Brain microvascular endothelial cell (primary cell): ENCODE measurements at regions not wholly inside any gene's neighbourhood (a gene's known extent, or its start where the extent isn't known, plus 50 kb on each side); places are given as distances from the start of the nearest gene placed in this dataset.
A peak's percentile ranks its signal among the peaks of the same experiment; 100 is the strongest.

Experiments
- DNase-seq: peaks from one replicate; pipeline ENCODE4 v3.0.0-alpha.2; 2020
- H3K27ac ChIP-seq: fragments of 250-450 bp; sonication (Bioruptor Pico); 2 replicates; pipeline ENCODE4 v1.5.1; 2020; ENCODE audit warnings: mild to moderate bottlenecking, moderate library complexity
- H3K27me3 ChIP-seq: fragments of 250-450 bp; sonication (Bioruptor Pico); replicated peaks from 2 replicates; pipeline ENCODE4 v1.5.1; 2020; ENCODE audit warnings: mild to moderate bottlenecking
- H3K36me3 ChIP-seq: fragments of 250-450 bp; sonication (Bioruptor Pico); replicated peaks from 2 replicates; pipeline ENCODE4 v1.5.1; 2020; ENCODE audit warnings: mild to moderate bottlenecking
- H3K4me3 ChIP-seq: 2 replicates; pipeline ENCODE4 v1.5.1; 2011; ENCODE audit warnings: low read depth, mild to moderate bottlenecking, control low read depth, low read length, moderate library complexity
- CTCF ChIP-seq: IDR thresholded peaks from 2 replicates; pipeline ENCODE4 v1.5.1; 2011; ENCODE audit warnings: low read depth, mild to moderate bottlenecking, moderate library complexity, low read length, control low read depth, inconsistent platforms; ENCODE audit errors: missing control alignments
- in situ Hi-C: cut with HindIII; loops from 2 replicates; pipeline ENCODE4 v1.10.0; 2017; ENCODE audit warnings: low sequenced_read_pairs, low pct_ligation_motif_present

GRCh38 chr3:115363071-115363470, 216.0 kb upstream of the ZBTB20 start:
- Histone ChIP-seq H3K27me3 (no peaks in the 10 kb centered on the region), H3K4me3 (no peak overlapping the region), H3K27ac (no peak overlapping the region), H3K36me3 (no peaks in the 10 kb centered on the region)
- DNase-seq: no peak
- TF ChIP-seq CTCF: no peak
- in situ Hi-C loops: no loop called here

- Histone ChIP-seq H3K27me3 (no peaks in the 10 kb centered on the region), H3K36me3 (no peaks in the 10 kb centered on the region), H3K27ac (no peak overlapping the region), H3K4me3 (no peak overlapping the region)
- in situ Hi-C loops: no loop called here
- no peak for TF ChIP-seq CTCF
- no peak for DNase-seq
Measured at GRCh38 chr3:115369021-115369420, 221.9 kb upstream of the ZBTB20 start.

GRCh38 chr3:115375362-115375761, 228.3 kb upstream of the ZBTB20 start:
- in situ Hi-C loops: no loop called here
- DNase-seq: no peak
- H3K4me3 ChIP-seq: no peak overlapping the region
- no peak for TF ChIP-seq CTCF
- H3K27ac ChIP-seq: no peak overlapping the region
- H3K36me3 ChIP-seq: no peaks in the 10 kb centered on the region
- no peaks in the 10 kb centered on the region for H3K27me3 ChIP-seq

- Histone ChIP-seq H3K27me3 (no peaks in the 10 kb centered on the region), H3K36me3 (no peaks in the 10 kb centered on the region), H3K27ac (peak overlapping the region; percentile 64), H3K4me3 (no peak overlapping the region)
- in situ Hi-C loops: no loop called here
- no peak for DNase-seq
- TF ChIP-seq CTCF: peak; percentile 51
Measured at GRCh38 chr3:115380883-115381572, 233.9 kb upstream of the ZBTB20 start.

GRCh38 chr3:115381573-115381912, 234.5 kb upstream of the ZBTB20 start:
- Histone ChIP-seq H3K27me3 (no peaks in the 10 kb centered on the region), H3K36me3 (no peaks in the 10 kb centered on the region), H3K27ac (peak overlapping the region; percentile 64), H3K4me3 (no peak overlapping the region)
- TF ChIP-seq CTCF: no peak
- in situ Hi-C loops: no loop called here
- no peak for DNase-seq

GRCh38 chr3:115381931-115382330, 234.8 kb upstream of the ZBTB20 start:
- in situ Hi-C loops: no loop called here
- no peaks in the 10 kb centered on the region for H3K36me3 ChIP-seq
- DNase-seq: no peak
- peak overlapping the region; percentile 64 for H3K27ac ChIP-seq
- TF ChIP-seq CTCF: no peak
- H3K27me3 ChIP-seq: no peaks in the 10 kb centered on the region
- H3K4me3 ChIP-seq: no peak overlapping the region
